ENCODE measurements at regions not wholly inside any gene's neighbourhood (a gene's known extent, or its start where the extent isn't known, plus 50 kb on each side); places are given as distances from the start of the nearest gene placed in this dataset.

- no peak overlapping the region for H3K27ac ChIP-seq (ENCODE audit: extremely low read length, insufficient read depth, low read length)
- no peaks in the 10 kb centered on the region for H3K79me2 ChIP-seq (ENCODE audit: insufficient read depth, low read length)
- in situ Hi-C loops (cut with HindIII; ENCODE audit: extremely low pct_ligation_motif_present, low pct_unique_long_range_greater_than_20kb): no loop called here
- intact Hi-C loops (cut with micrococcal nuclease; ENCODE audit: unreplicated experiment): no loop called here
- FAIRE-seq (no peak), ATAC-seq (peak; percentile 8; the same call in 1 of the 3 replicates), DNase-seq (ENCODE audit: low spot score) (no peak)
- no peak overlapping the region for H3K4me2 ChIP-seq (ENCODE audit: low read depth, low read length)
- ChIA-PET CTCF (ENCODE audit: low intra/inter-chr PET ratio, low total read pairs) (no interaction called here), POLR2A (no interaction called here)
- H3K9me3 ChIP-seq (ENCODE audit: low read length): no peaks in the 10 kb centered on the region
- WGBS (ENCODE audit: low lambda C conversion rate): 48% methylated on average over 7 of the region's 24 CpGs
- H3K27me3 ChIP-seq (ENCODE audit: control insufficient read depth in 1 of 2, insufficient read depth in 2 of 2, low read length in 2 of 2): peaks cover 8 to 66% of the 10 kb centered on the region in 2 experiments; a peak in 4 of 5 replicates
- no peaks in the 10 kb centered on the region for H3K36me3 ChIP-seq (replicated peaks in 1 of 2; ENCODE audit: control insufficient read depth in 1 of 2, insufficient read depth in 2 of 2, low read length in 2 of 2)
- peaks cover 15% of the 10 kb centered on the region; the same call in 1 of the 2 replicates for H3K4me1 ChIP-seq (ENCODE audit: insufficient read depth, low read length)
- H4K20me1 ChIP-seq (ENCODE audit: insufficient read depth, low read length): no peaks in the 10 kb centered on the region
- no peak overlapping the region for H3K4me3 ChIP-seq (replicated peaks in 1 of 3; ENCODE audit: insufficient read depth in 1 of 3, low read depth in 2 of 3, low read length in 3 of 3)
- no peak overlapping the region for H3K9ac ChIP-seq (ENCODE audit: insufficient read depth, low read depth, low read length)
- no TSS peak for BruUV-seq (replicated peaks)
- H2AFZ ChIP-seq (ENCODE audit: low read length): no peak overlapping the region
- TF ChIP-seq ZNF142 (CRISPR knock-in tag; IDR thresholded peaks at IDR 0.05) (no peak), ZBTB40 (IDR thresholded peaks at IDR 0.05) (no peak), ZBTB40 (CRISPR knock-in tag; IDR thresholded peaks at IDR 0.05) (no peak), ZNF605 (CRISPR knock-in tag; IDR thresholded peaks at IDR 0.05) (no peak), EED (CRISPR knock-in tag; IDR thresholded peaks at IDR 0.05) (no peak), AKAP8 (CRISPR knock-in tag; IDR thresholded peaks at IDR 0.05) (no peak), ZGPAT (CRISPR knock-in tag; IDR thresholded peaks at IDR 0.05) (no peak)
These were observed 55.6 kb upstream of the ADRA2C start for GRCh38 chr4:3710451-3711182.
